Vagina (tissue), 2 donors: ENCODE measurements at regions not wholly inside any gene's neighbourhood (a gene's known extent, or its start where the extent isn't known, plus 50 kb on each side); places are given as distances from the start of the nearest gene placed in this dataset.

Source experiments
- POLR2AphosphoS5 ChIP-seq, 2 donors: sonication (generic); formaldehyde crosslinking; IDR thresholded peaks; one replicate each; pipeline ENCODE4 v1.9.0; 2017; ENCODE audit warnings: antibody characterized with exemption in 2 of 2, mild to moderate bottlenecking in 2 of 2, low read depth in 1 of 2; ENCODE audit not compliant: insufficient read depth in 1 of 2
- TF ChIP-seq, protein P1 (sequence below), 3 experiments: fragments of 450-650 bp in 2 of 3; fragments of 200-600 bp in 1 of 3; sonication (generic) in 1 of 3; IDR thresholded peaks; one replicate each; pipeline ENCODE4 v1.5.1; 2017 to 2019; ENCODE audit warnings: antibody characterized with exemption in 3 of 3, mild to moderate bottlenecking in 2 of 3, moderate library complexity in 2 of 3

DNA sequence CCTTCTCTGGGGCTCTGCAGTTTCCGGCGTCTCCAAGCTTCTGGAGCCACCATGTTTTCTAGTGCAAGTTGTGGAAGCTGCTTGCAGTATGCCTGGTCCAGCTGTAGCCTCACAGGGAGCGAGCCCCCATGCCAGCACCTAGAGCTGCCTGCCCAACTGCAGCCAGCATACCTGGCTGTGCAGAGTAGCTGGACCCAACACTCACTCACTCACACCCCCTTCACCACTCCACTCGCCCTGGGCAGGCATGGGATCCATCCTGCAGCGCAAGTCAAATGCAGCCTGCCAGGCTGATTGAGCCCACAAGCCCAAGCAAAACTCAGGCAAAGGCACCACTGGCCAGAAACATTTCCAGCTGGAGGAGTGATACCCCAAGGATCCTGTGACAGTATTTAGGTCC lies 797.3 kb downstream of the SLC16A7 start:
- TF ChIP-seq, protein P1, sequence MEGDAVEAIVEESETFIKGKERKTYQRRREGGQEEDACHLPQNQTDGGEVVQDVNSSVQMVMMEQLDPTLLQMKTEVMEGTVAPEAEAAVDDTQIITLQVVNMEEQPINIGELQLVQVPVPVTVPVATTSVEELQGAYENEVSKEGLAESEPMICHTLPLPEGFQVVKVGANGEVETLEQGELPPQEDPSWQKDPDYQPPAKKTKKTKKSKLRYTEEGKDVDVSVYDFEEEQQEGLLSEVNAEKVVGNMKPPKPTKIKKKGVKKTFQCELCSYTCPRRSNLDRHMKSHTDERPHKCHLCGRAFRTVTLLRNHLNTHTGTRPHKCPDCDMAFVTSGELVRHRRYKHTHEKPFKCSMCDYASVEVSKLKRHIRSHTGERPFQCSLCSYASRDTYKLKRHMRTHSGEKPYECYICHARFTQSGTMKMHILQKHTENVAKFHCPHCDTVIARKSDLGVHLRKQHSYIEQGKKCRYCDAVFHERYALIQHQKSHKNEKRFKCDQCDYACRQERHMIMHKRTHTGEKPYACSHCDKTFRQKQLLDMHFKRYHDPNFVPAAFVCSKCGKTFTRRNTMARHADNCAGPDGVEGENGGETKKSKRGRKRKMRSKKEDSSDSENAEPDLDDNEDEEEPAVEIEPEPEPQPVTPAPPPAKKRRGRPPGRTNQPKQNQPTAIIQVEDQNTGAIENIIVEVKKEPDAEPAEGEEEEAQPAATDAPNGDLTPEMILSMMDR (IDR thresholded peaks at IDR 0.05) = no peak
- no peak for TF ChIP-seq POLR2AphosphoS5 (IDR thresholded peaks at IDR 0.05; ENCODE audit: insufficient read depth in 1 of 2, low read depth in 1 of 2)
